Suprapubic skin (tissue), 3 donors: ENCODE measurements at regions not wholly inside any gene's neighbourhood (a gene's known extent, or its start where the extent isn't known, plus 50 kb on each side); places are given as distances from the start of the nearest gene placed in this dataset.

Experiments
- CTCF ChIP-seq, 2 donors: fragments of 200-600 bp in 1 of 2; fragments of 450-650 bp in 1 of 2; sonication (generic) in 1 of 2; IDR thresholded peaks; one replicate each; pipeline ENCODE4 v1.5.1; 2016 to 2019; ENCODE audit warnings: antibody characterized with exemption in 2 of 2, mild to moderate bottlenecking in 1 of 2, moderate library complexity in 1 of 2
- POLR2AphosphoS5 ChIP-seq, 3 donors: sonication (generic); formaldehyde crosslinking; IDR thresholded peaks; one replicate each; pipeline ENCODE4 v1.6.1; 2017; ENCODE audit warnings: antibody characterized with exemption in 3 of 3

GRCh38 chr20:55004044-55004443 is 528.7 kb downstream of the DOK5 start:
- TF ChIP-seq CTCF (IDR thresholded peaks at IDR 0.05) (no peak), POLR2AphosphoS5 (IDR thresholded peaks at IDR 0.05) (no peak)
